PFSK-1 (cell line): ENCODE measurements at regions not wholly inside any gene's neighbourhood (a gene's known extent, or its start where the extent isn't known, plus 50 kb on each side); places are given as distances from the start of the nearest gene placed in this dataset.

Experiments used
- FOXP2 ChIP-seq: optimal IDR thresholded peaks from 2 replicates; pipeline ENCODE3; 2011; ENCODE audit warnings: borderline replicate concordance, control low read depth, inconsistent platforms; ENCODE audit not compliant: insufficient read depth; ENCODE audit errors: extremely low read length, extremely low read depth
- POLR2AphosphoS5 ChIP-seq: IDR thresholded peaks from 2 replicates; pipeline ENCODE4 v1.6.1; 2012; ENCODE audit warnings: low read depth, mild to moderate bottlenecking, control low read depth, low read length, moderate library complexity
- SIN3A ChIP-seq: IDR thresholded peaks from 2 replicates; pipeline ENCODE4 v1.6.1; 2012; ENCODE audit warnings: mild to moderate bottlenecking, low read length, moderate library complexity, borderline replicate concordance; ENCODE audit not compliant: insufficient read depth
- TAF1 ChIP-seq: IDR thresholded peaks from 2 replicates; pipeline ENCODE4 v1.6.1; 2012; ENCODE audit warnings: low read length, control low read depth, borderline replicate concordance; ENCODE audit not compliant: insufficient read depth
- TF ChIP-seq, protein P1 (sequence below), 2 experiments: IDR thresholded peaks; 2 replicates each; pipeline versions ENCODE4 v1.6.1 to v1.8.0; 2011 to 2012; ENCODE audit warnings: low read depth in 2 of 2, low read length in 2 of 2, control low read depth in 1 of 2, inconsistent platforms in 1 of 2, mild to moderate bottlenecking in 1 of 2, moderate library complexity in 1 of 2; ENCODE audit not compliant: insufficient read depth in 1 of 2

GRCh38 chr9:13395156-13395555 lies 115.7 kb upstream of the MPDZ start:
- TF ChIP-seq, protein P1, sequence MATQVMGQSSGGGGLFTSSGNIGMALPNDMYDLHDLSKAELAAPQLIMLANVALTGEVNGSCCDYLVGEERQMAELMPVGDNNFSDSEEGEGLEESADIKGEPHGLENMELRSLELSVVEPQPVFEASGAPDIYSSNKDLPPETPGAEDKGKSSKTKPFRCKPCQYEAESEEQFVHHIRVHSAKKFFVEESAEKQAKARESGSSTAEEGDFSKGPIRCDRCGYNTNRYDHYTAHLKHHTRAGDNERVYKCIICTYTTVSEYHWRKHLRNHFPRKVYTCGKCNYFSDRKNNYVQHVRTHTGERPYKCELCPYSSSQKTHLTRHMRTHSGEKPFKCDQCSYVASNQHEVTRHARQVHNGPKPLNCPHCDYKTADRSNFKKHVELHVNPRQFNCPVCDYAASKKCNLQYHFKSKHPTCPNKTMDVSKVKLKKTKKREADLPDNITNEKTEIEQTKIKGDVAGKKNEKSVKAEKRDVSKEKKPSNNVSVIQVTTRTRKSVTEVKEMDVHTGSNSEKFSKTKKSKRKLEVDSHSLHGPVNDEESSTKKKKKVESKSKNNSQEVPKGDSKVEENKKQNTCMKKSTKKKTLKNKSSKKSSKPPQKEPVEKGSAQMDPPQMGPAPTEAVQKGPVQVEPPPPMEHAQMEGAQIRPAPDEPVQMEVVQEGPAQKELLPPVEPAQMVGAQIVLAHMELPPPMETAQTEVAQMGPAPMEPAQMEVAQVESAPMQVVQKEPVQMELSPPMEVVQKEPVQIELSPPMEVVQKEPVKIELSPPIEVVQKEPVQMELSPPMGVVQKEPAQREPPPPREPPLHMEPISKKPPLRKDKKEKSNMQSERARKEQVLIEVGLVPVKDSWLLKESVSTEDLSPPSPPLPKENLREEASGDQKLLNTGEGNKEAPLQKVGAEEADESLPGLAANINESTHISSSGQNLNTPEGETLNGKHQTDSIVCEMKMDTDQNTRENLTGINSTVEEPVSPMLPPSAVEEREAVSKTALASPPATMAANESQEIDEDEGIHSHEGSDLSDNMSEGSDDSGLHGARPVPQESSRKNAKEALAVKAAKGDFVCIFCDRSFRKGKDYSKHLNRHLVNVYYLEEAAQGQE (IDR thresholded peaks at IDR 0.05; ENCODE audit: insufficient read depth in 1 of 2, low read depth in 2 of 2, low read length in 2 of 2) = no peak
- TF ChIP-seq SIN3A (no peak), FOXP2 (no peak), POLR2AphosphoS5 (no peak), TAF1 (no peak)

DNA sequence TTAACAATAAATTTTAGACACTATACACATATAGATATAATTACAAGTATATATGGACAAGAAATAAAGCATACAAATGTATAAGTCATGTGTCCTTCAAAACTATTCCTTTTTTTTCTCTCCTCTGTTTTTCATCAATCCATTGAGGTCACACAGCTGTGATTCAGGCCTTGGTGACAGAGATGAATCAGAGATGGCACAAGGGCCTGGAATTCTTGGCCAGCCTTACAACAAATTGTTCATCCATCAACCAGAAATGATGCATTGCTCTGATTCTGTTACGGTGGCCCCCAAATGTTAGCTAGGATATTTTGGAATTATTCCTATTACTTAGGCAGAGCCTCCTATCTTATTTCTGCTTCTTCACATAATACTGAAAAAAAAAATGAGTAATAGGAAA lies 108.7 kb upstream of the MPDZ start:
- TF ChIP-seq POLR2AphosphoS5 (no peak), SIN3A (no peak), TAF1 (no peak), FOXP2 (no peak)
- TF ChIP-seq, protein P1 (IDR thresholded peaks at IDR 0.05; ENCODE audit: insufficient read depth in 1 of 2, low read depth in 2 of 2, low read length in 2 of 2) = no peak

DNA sequence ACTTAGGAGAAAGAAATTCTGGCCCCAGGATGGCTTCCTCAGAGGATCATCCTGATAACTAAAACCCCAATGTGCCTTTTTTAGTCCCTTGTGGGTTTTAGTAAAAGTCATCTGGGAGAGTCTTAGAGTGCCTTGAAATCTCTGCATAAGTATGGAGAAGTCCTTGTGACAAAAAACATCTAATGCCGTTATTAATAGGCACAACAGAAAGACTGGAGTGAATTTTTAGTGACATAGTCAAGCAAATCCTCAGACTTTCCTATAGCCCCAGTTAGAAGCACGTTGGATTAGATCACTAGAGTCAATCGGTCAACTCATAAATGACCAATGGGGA lies 108.2 kb upstream of the MPDZ start:
- TF ChIP-seq TAF1 (no peak), POLR2AphosphoS5 (no peak), SIN3A (no peak), FOXP2 (no peak)
- TF ChIP-seq, protein P1 (IDR thresholded peaks at IDR 0.05; ENCODE audit: insufficient read depth in 1 of 2, low read depth in 2 of 2, low read length in 2 of 2) = no peak

DNA sequence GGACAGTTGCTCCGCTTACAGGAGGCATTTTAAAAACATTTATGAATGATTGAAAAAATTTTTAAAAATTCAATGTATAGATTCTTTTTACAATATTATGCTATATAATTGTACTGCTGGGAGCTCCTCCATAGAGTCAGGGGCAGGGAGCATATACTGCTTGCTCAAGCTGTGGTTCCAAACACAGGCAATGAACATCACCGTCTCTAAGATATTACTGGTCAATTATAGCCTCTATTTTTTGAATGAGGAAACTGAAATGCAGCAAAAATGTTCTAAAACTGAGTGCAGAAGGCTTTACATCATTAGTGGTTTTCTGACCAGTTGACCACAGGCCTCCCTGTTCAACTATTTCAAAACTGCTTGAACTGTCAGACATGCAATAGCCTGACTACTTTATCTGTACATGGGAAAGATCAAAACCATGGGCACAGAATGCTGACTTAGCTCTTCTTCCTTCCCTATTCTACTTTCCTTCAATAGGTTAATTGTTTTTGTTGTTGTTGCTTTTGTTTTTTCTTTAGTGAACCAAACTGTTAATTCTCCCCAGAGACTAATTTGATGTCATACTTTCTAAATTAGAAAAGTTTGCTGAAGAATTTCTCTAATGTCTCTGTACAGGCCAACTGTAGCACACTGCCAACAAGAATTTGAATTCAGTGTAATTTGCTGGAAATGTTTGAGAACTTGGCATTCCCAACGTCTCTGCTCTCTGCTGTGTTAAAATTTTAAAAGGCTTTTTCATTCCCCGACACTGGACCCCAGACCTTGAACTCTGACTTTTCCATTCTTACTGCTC lies 107.6 kb upstream of the MPDZ start:
- no peak for TF ChIP-seq TAF1
- TF ChIP-seq POLR2AphosphoS5 = no peak
- TF ChIP-seq, protein P1 (IDR thresholded peaks at IDR 0.05; ENCODE audit: insufficient read depth in 1 of 2, low read depth in 2 of 2, low read length in 2 of 2) = no peak
- TF ChIP-seq SIN3A = no peak
- TF ChIP-seq FOXP2 = no peak
